H9 (cell line): ENCODE measurements at regions not wholly inside any gene's neighbourhood (a gene's known extent, or its start where the extent isn't known, plus 50 kb on each side); places are given as distances from the start of the nearest gene placed in this dataset.

Experiments
- DNase-seq: peaks from one replicate; pipeline ENCODE4 v3.0.0-alpha.2; 2017
- H2AFZ ChIP-seq: one replicate; pipeline ENCODE4 v1.6.1; 2013; ENCODE audit warnings: mild to moderate bottlenecking, low read length, control low read depth, moderate library complexity
- H2AK5ac ChIP-seq: 2 replicates; pipeline ENCODE4 v1.6.1; 2013; ENCODE audit warnings: low read length, control low read depth, mixed read lengths; ENCODE audit not compliant: insufficient read length
- H2BK120ac ChIP-seq: one replicate; pipeline ENCODE4 v1.6.1; 2013; ENCODE audit warnings: low read depth, mild to moderate bottlenecking, low read length, control low read depth, inconsistent platforms; ENCODE audit not compliant: poor library complexity, severe bottlenecking
- H2BK12ac ChIP-seq: 2 replicates; pipeline ENCODE4 v1.6.1; 2013; ENCODE audit warnings: low read length, control low read depth, mixed read lengths, low read depth; ENCODE audit not compliant: insufficient read length
- H2BK15ac ChIP-seq: 2 replicates; pipeline ENCODE4 v1.6.1; 2013; ENCODE audit warnings: low read depth, low read length, control low read depth
- H2BK20ac ChIP-seq: one replicate; pipeline ENCODE4 v1.6.1; 2013; ENCODE audit warnings: low read depth, mild to moderate bottlenecking, low read length, control low read depth, inconsistent platforms; ENCODE audit not compliant: poor library complexity, severe bottlenecking
- H2BK5ac ChIP-seq: 2 replicates; pipeline ENCODE4 v1.6.1; 2013; ENCODE audit warnings: low read length, control low read depth, mixed read lengths; ENCODE audit not compliant: insufficient read length
- H3K14ac ChIP-seq: 2 replicates; pipeline ENCODE4 v1.6.1; 2013; ENCODE audit warnings: low read length, control low read depth; ENCODE audit not compliant: insufficient read depth
- H3K18ac ChIP-seq: 2 replicates; pipeline ENCODE4 v1.6.1; 2013; ENCODE audit warnings: low read depth, mild to moderate bottlenecking, mixed read lengths, low read length, control low read depth; ENCODE audit not compliant: insufficient read length
- H3K23ac ChIP-seq: 2 replicates; pipeline ENCODE4 v1.6.1; 2013; ENCODE audit warnings: low read length, control low read depth, mixed read lengths, low read depth; ENCODE audit not compliant: insufficient read length
- H3K23me2 ChIP-seq: 2 replicates; pipeline ENCODE4 v1.6.1; 2013; ENCODE audit warnings: low read depth, mild to moderate bottlenecking, mixed read lengths, low read length, control low read depth; ENCODE audit not compliant: insufficient read length, poor library complexity, severe bottlenecking
- H3K27ac ChIP-seq: 2 replicates; pipeline ENCODE4 v1.5.1; 2013; ENCODE audit warnings: low read length, control low read depth, mixed read lengths, low read depth; ENCODE audit not compliant: insufficient read length
- H3K27me3 ChIP-seq: 2 replicates; pipeline ENCODE4 v1.6.1; 2013; ENCODE audit warnings: low read length, control low read depth, inconsistent platforms; ENCODE audit not compliant: insufficient read depth
- H3K4ac ChIP-seq: 2 replicates; pipeline ENCODE4 v1.6.1; 2013; ENCODE audit warnings: low read depth, mild to moderate bottlenecking, control low read depth, inconsistent platforms, low read length, moderate library complexity
- H3K4me1 ChIP-seq: 2 replicates; pipeline ENCODE4 v1.6.1; 2013; ENCODE audit warnings: low read length, control low read depth, inconsistent platforms; ENCODE audit not compliant: insufficient read depth
- H3K4me2 ChIP-seq: 2 replicates; pipeline ENCODE4 v1.6.1; 2013; ENCODE audit warnings: low read length, control low read depth, mixed read lengths; ENCODE audit not compliant: insufficient read length, insufficient read depth
- H3K56ac ChIP-seq: 2 replicates; pipeline ENCODE4 v1.6.1; 2013; ENCODE audit warnings: low read depth, mild to moderate bottlenecking, mixed read lengths, low read length, control low read depth; ENCODE audit not compliant: insufficient read length
- H3K79me1 ChIP-seq: 2 replicates; pipeline ENCODE4 v1.6.1; 2013; ENCODE audit warnings: low read depth, mild to moderate bottlenecking, moderate library complexity, low read length, control low read depth, inconsistent platforms; ENCODE audit not compliant: insufficient read depth, poor library complexity, severe bottlenecking
- H3K79me2 ChIP-seq: 2 replicates; pipeline ENCODE4 v1.6.1; 2013; ENCODE audit warnings: low read length, control low read depth, inconsistent platforms; ENCODE audit not compliant: insufficient read depth
- H3K9ac ChIP-seq: 2 replicates; pipeline ENCODE4 v1.6.1; 2013; ENCODE audit warnings: low read length, control low read depth, mixed read lengths; ENCODE audit not compliant: insufficient read length; ENCODE audit errors: extremely low read depth
- H3K9me3 ChIP-seq: one replicate; pipeline ENCODE4 v1.6.1; 2013; ENCODE audit warnings: low read depth, low read length, inconsistent platforms; ENCODE audit not compliant: control insufficient read depth
- H3T11ph ChIP-seq: one replicate; pipeline ENCODE4 v1.6.1; 2013; ENCODE audit warnings: mild to moderate bottlenecking, low read length, control low read depth, inconsistent platforms
- H4K20me1 ChIP-seq: one replicate; pipeline ENCODE4 v1.6.1; 2013; ENCODE audit not compliant: control insufficient read depth, insufficient read length, insufficient read depth
- H4K5ac ChIP-seq: 2 replicates; pipeline ENCODE4 v1.6.1; 2013; ENCODE audit warnings: low read depth, mild to moderate bottlenecking, mixed read lengths, low read length, control low read depth; ENCODE audit not compliant: insufficient read length
- H4K8ac ChIP-seq: replicated peaks from 2 replicates; pipeline ENCODE4 v1.6.1; 2013; ENCODE audit warnings: low read length, control low read depth, mixed read lengths, low read depth; ENCODE audit not compliant: insufficient read length
- H4K91ac ChIP-seq: 2 replicates; pipeline ENCODE4 v1.6.1; 2013; ENCODE audit warnings: low read depth, mild to moderate bottlenecking, moderate library complexity, mixed read lengths, low read length, control low read depth; ENCODE audit not compliant: insufficient read length
- H3K27ac Mint-ChIP-seq, 3 experiments: 2 replicates in 2 of 3; 3 replicates in 1 of 3; pipeline ENCODE4 v1.8.0; 2020 to 2021; ENCODE audit warnings: mixed read lengths in 3 of 3, mild to moderate bottlenecking in 1 of 3, moderate library complexity in 1 of 3
- H3K27me3 Mint-ChIP-seq: 2 replicates; pipeline ENCODE4 v1.8.0; 2021; ENCODE audit warnings: low read depth, mild to moderate bottlenecking, moderate library complexity, mixed read lengths
- H3K36me3 Mint-ChIP-seq, 3 experiments: 2 replicates in 2 of 3; 3 replicates in 1 of 3; pipeline ENCODE4 v1.8.0; 2020 to 2021; ENCODE audit warnings: low read depth in 3 of 3, mixed read lengths in 3 of 3; ENCODE audit not compliant: insufficient read depth in 1 of 3
- H3K4me1 Mint-ChIP-seq, 2 experiments: 2 replicates each; pipeline ENCODE4 v1.8.0; 2020; ENCODE audit warnings: mixed read lengths in 2 of 2
- H3K4me3 Mint-ChIP-seq, 2 experiments: 2 replicates in 1 of 2; 3 replicates in 1 of 2; pipeline ENCODE4 v1.8.0; 2020 to 2021; ENCODE audit warnings: mild to moderate bottlenecking in 2 of 2, mixed read lengths in 2 of 2, moderate library complexity in 1 of 2
- H3K9me3 Mint-ChIP-seq, 2 experiments: 2 replicates in 1 of 2; 3 replicates in 1 of 2; pipeline ENCODE4 v1.8.0; 2020; ENCODE audit warnings: mild to moderate bottlenecking in 2 of 2, mixed read lengths in 2 of 2, moderate library complexity in 1 of 2
- TF ChIP-seq, protein P1 (sequence below): fragments of 200-600 bp; sonication (generic); conservative IDR thresholded peaks from 3 replicates; pipeline ENCODE4 v1.8.0; 2021; ENCODE audit warnings: antibody characterized with exemption, mild to moderate bottlenecking

DNA sequence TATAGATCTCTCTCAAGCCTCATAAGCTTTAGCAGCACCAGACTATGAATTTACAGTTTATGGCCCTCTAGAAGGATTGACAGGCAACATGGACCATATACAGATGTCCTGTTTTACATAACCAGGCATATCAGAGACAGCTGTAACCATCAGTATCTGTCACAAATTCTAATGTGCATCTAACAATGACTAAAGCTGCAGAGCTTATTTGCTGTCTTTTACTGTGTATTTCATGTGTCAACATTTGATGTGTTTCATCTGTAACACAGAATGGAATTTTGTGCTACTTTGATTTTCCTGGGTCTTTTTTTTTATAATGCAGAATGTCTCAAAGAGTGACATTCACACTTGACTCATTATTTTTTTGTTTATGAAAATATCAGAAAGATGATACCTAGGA is 348.3 kb downstream of the SLC16A7 start:
- Mint-ChIP-seq H3K9me3 (peaks cover 0 to 4% of the 10 kb centered on the region in 2 experiments; a peak in 3 of 5 replicates), H3K27me3 (no peaks in the 10 kb centered on the region), H3K4me3 (no peak overlapping the region), H3K27ac (no peak overlapping the region), H3K4me1 (0 out of 4 replicates have a peak, but pooled peaks cover 0 to 3% of the 10 kb centered on the region in 2 experiments), H3K36me3 (peaks cover 0 to 2% (median 1%) of the 10 kb centered on the region in 3 experiments; a peak in 1 of 7 replicates)
- Histone ChIP-seq H2BK5ac (no peak overlapping the region), H2BK15ac (no peak overlapping the region), H3K4me1 (no peaks in the 10 kb centered on the region; the same call in 1 of the 2 replicates), H3K9me3 (no peaks in the 10 kb centered on the region), H2BK20ac (no peak overlapping the region), H3K4me2 (no peak overlapping the region), H2BK12ac (no peak overlapping the region), H2AFZ (no peak overlapping the region), H3K27me3 (no peaks in the 10 kb centered on the region), H2AK5ac (no peak overlapping the region), H3T11ph (no peak overlapping the region), H2BK120ac (no peak overlapping the region), H4K91ac (no peak overlapping the region), H4K5ac (no peak overlapping the region), H3K79me2 (no peaks in the 10 kb centered on the region), H3K4ac (no peak overlapping the region), H3K56ac (no peak overlapping the region), H3K23ac (no peak overlapping the region), H3K27ac (no peak overlapping the region), H3K23me2 (no peaks in the 10 kb centered on the region), H4K20me1 (no peaks in the 10 kb centered on the region), H3K14ac (no peak overlapping the region), H3K18ac (no peak overlapping the region), H3K9ac (no peak overlapping the region), H4K8ac (no peak overlapping the region), H3K79me1 (no peaks in the 10 kb centered on the region)
- DNase-seq = no peak
- TF ChIP-seq, protein P1, sequence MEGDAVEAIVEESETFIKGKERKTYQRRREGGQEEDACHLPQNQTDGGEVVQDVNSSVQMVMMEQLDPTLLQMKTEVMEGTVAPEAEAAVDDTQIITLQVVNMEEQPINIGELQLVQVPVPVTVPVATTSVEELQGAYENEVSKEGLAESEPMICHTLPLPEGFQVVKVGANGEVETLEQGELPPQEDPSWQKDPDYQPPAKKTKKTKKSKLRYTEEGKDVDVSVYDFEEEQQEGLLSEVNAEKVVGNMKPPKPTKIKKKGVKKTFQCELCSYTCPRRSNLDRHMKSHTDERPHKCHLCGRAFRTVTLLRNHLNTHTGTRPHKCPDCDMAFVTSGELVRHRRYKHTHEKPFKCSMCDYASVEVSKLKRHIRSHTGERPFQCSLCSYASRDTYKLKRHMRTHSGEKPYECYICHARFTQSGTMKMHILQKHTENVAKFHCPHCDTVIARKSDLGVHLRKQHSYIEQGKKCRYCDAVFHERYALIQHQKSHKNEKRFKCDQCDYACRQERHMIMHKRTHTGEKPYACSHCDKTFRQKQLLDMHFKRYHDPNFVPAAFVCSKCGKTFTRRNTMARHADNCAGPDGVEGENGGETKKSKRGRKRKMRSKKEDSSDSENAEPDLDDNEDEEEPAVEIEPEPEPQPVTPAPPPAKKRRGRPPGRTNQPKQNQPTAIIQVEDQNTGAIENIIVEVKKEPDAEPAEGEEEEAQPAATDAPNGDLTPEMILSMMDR = no peak
